OCI-LY3 (cell line): ENCODE measurements at regions not wholly inside any gene's neighbourhood (a gene's known extent, or its start where the extent isn't known, plus 50 kb on each side); places are given as distances from the start of the nearest gene placed in this dataset.

Experiments used
- H2AFZ ChIP-seq: fragments of 200-600, 300-600 bp; shearing (Covaris generic); 2 replicates; pipeline ENCODE4 v1.6.0; 2014; ENCODE audit warnings: antibody characterized with exemption, low read depth, low read length
- H3K27ac ChIP-seq: fragments of 200-600, 300-600 bp; sonication (generic); 2 replicates; pipeline ENCODE4 v1.5.1; 2014; ENCODE audit warnings: mild to moderate bottlenecking, low read length, moderate library complexity, mixed read lengths
- H3K27me3 ChIP-seq: fragments of 200-600, 300-600 bp; sonication (generic); 2 replicates; pipeline ENCODE4 v1.6.1; 2014; ENCODE audit warnings: low read depth, low read length, mixed read lengths
- H3K36me3 ChIP-seq: fragments of 200-600, 300-600 bp; sonication (generic); replicated peaks from 2 replicates; pipeline ENCODE3; 2014; ENCODE audit warnings: low read depth, low read length, mixed read lengths
- H3K4me1 ChIP-seq: fragments of 300-600, 200-600 bp; sonication (generic); 2 replicates; pipeline ENCODE4 v1.6.1; 2014; ENCODE audit warnings: low read length, mixed read lengths
- H3K4me2 ChIP-seq: fragments of 200-600, 300-600 bp; sonication (generic); 2 replicates; pipeline ENCODE4 v1.6.1; 2014; ENCODE audit warnings: low read length, mixed read lengths
- H3K4me3 ChIP-seq: fragments of 300-600, 200-600 bp; sonication (generic); 2 replicates; pipeline ENCODE4 v1.5.1; 2014; ENCODE audit warnings: antibody characterized with exemption, mild to moderate bottlenecking, low read length, moderate library complexity
- H3K79me2 ChIP-seq: fragments of 300-600, 200-600 bp; shearing (Covaris generic); 2 replicates; pipeline ENCODE4 v1.6.1; 2014; ENCODE audit warnings: mild to moderate bottlenecking, low read length, mixed read lengths
- H3K9ac ChIP-seq: fragments of 300-600, 200-600 bp; shearing (Covaris generic); 2 replicates; pipeline ENCODE4 v1.6.0; 2014; ENCODE audit warnings: mild to moderate bottlenecking, low read length, moderate library complexity
- H3K9me3 ChIP-seq: fragments of 200-600, 300-600 bp; shearing (Covaris generic); 2 replicates; pipeline ENCODE4 v1.6.1; 2014; ENCODE audit warnings: low read length, mixed read lengths; ENCODE audit not compliant: insufficient read depth
- H4K20me1 ChIP-seq: fragments of 200-600, 300-600 bp; sonication (generic); 2 replicates; pipeline ENCODE4 v1.6.1; 2016; ENCODE audit warnings: low read length, mixed read lengths; ENCODE audit not compliant: insufficient read depth
- EZH2phosphoT487 ChIP-seq: fragments of 200-600 bp; shearing (Covaris generic); IDR thresholded peaks from 2 replicates; pipeline ENCODE4 v1.6.1; 2018; ENCODE audit warnings: antibody characterized with exemption, mixed run types, low read depth
- TF ChIP-seq, protein P1 (sequence below): fragments of 200-600, 300-600 bp; sonication (generic); IDR thresholded peaks from 2 replicates; pipeline ENCODE4 v1.5.1; 2014; ENCODE audit warnings: antibody characterized with exemption, low read length, low read depth

DNA sequence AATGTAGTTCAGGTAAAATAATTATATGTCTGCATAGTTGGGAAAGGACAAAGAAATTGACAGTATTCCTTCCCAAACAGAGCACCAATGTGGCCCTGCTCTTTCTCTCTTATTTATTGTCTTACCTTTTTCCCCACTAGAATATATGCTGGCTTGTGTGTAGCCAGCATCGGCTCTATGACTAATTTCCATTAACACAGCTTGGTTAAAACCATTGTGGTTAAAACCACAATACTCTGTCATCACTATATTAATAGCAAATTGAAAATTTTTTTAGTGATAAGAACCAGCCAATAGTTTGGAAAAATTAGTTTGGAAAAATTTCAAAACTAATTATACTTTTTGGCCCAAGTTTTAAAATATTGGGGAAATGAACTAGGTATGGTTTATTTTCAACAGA is 535.1 kb downstream of the UTRN start:
- Histone ChIP-seq H3K79me2 (no peaks in the 10 kb centered on the region), H3K4me3 (no peak overlapping the region), H3K9ac (no peak overlapping the region), H3K9me3 (no peaks in the 10 kb centered on the region), H4K20me1 (no peaks in the 10 kb centered on the region), H3K36me3 (no peaks in the 10 kb centered on the region), H3K4me1 (no peaks in the 10 kb centered on the region), H3K27ac (no peak overlapping the region), H3K27me3 (no peaks in the 10 kb centered on the region), H3K4me2 (no peak overlapping the region), H2AFZ (no peak overlapping the region)
- TF ChIP-seq, protein P1, sequence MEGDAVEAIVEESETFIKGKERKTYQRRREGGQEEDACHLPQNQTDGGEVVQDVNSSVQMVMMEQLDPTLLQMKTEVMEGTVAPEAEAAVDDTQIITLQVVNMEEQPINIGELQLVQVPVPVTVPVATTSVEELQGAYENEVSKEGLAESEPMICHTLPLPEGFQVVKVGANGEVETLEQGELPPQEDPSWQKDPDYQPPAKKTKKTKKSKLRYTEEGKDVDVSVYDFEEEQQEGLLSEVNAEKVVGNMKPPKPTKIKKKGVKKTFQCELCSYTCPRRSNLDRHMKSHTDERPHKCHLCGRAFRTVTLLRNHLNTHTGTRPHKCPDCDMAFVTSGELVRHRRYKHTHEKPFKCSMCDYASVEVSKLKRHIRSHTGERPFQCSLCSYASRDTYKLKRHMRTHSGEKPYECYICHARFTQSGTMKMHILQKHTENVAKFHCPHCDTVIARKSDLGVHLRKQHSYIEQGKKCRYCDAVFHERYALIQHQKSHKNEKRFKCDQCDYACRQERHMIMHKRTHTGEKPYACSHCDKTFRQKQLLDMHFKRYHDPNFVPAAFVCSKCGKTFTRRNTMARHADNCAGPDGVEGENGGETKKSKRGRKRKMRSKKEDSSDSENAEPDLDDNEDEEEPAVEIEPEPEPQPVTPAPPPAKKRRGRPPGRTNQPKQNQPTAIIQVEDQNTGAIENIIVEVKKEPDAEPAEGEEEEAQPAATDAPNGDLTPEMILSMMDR, result no peak
- TF ChIP-seq EZH2phosphoT487, result no peak

DNA sequence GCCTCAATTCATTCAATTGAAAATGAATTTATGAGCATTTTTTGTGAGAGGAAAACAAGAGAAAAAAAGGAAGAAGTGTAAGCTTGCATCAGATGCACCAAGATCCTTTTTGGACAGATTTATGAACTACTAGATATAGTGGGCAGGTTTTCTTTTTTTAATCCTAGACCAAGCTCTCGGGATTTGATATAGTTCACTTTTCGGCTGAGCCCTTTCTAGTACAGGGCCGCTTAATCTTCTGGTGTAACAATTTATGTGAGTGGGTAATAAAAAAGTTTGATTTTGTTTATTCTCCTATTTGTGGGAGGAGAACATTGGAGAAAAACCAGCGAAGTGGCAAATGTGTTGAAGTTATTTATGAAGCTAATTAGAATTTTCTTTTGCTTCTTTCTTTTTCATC is 538.0 kb downstream of the UTRN start:
- Histone ChIP-seq H3K9me3 (no peaks in the 10 kb centered on the region), H3K79me2 (no peaks in the 10 kb centered on the region), H2AFZ (no peak overlapping the region), H3K9ac (no peak overlapping the region), H3K4me3 (no peak overlapping the region), H3K4me1 (no peaks in the 10 kb centered on the region), H4K20me1 (no peaks in the 10 kb centered on the region), H3K4me2 (no peak overlapping the region), H3K27ac (no peak overlapping the region), H3K27me3 (no peaks in the 10 kb centered on the region), H3K36me3 (no peaks in the 10 kb centered on the region)
- TF ChIP-seq, protein P1, result no peak
- TF ChIP-seq EZH2phosphoT487, result no peak

GRCh38 chr6:144824018-144824417 is 538.9 kb downstream of the UTRN start:
- H4K20me1 ChIP-seq, result no peaks in the 10 kb centered on the region
- H3K27ac ChIP-seq, result no peak overlapping the region
- no peaks in the 10 kb centered on the region for H3K36me3 ChIP-seq
- H3K4me1 ChIP-seq, result no peaks in the 10 kb centered on the region
- TF ChIP-seq, protein P1, result no peak
- TF ChIP-seq EZH2phosphoT487, result no peak
- no peaks in the 10 kb centered on the region for H3K79me2 ChIP-seq
- no peak overlapping the region for H3K9ac ChIP-seq
- H2AFZ ChIP-seq, result no peak overlapping the region
- H3K27me3 ChIP-seq, result no peaks in the 10 kb centered on the region
- no peak overlapping the region for H3K4me2 ChIP-seq
- H3K9me3 ChIP-seq, result no peaks in the 10 kb centered on the region
- H3K4me3 ChIP-seq, result no peak overlapping the region

GRCh38 chr6:144834426-144835038 is 549.4 kb downstream of the UTRN start:
- no peaks in the 10 kb centered on the region; the same call in 1 of the 2 replicates for H3K27me3 ChIP-seq
- H3K4me2 ChIP-seq, result no peak overlapping the region
- no peaks in the 10 kb centered on the region for H3K36me3 ChIP-seq
- H3K9me3 ChIP-seq, result no peaks in the 10 kb centered on the region
- no peaks in the 10 kb centered on the region for H4K20me1 ChIP-seq
- H2AFZ ChIP-seq, result no peak overlapping the region
- H3K79me2 ChIP-seq, result no peaks in the 10 kb centered on the region
- no peaks in the 10 kb centered on the region for H3K4me1 ChIP-seq
- no peak overlapping the region for H3K4me3 ChIP-seq
- no peak overlapping the region for H3K9ac ChIP-seq
- no peak overlapping the region for H3K27ac ChIP-seq
- TF ChIP-seq, protein P1, result no peak
- no peak for TF ChIP-seq EZH2phosphoT487
